DOHH2 (cell line): ENCODE measurements at regions not wholly inside any gene's neighbourhood (a gene's known extent, or its start where the extent isn't known, plus 50 kb on each side); places are given as distances from the start of the nearest gene placed in this dataset.

Experiments used
- H3F3A ChIP-seq: fragments of 200-600 bp; sonication (generic), shearing (Covaris generic); 2 replicates; pipeline ENCODE4 v1.6.0; 2016; ENCODE audit warnings: antibody characterized with exemption, mild to moderate bottlenecking; ENCODE audit not compliant: control insufficient read depth, insufficient read depth
- H3K27ac ChIP-seq: fragments of 200-600 bp; sonication (generic); 2 replicates; pipeline ENCODE4 v1.5.1; 2014; ENCODE audit warnings: low read depth, mild to moderate bottlenecking, low read length, moderate library complexity
- H3K27me3 ChIP-seq: fragments of 200-600 bp; sonication (generic); 2 replicates; pipeline ENCODE4 v1.6.1; 2014; ENCODE audit warnings: mild to moderate bottlenecking, low read length, mixed read lengths; ENCODE audit not compliant: control insufficient read depth
- H3K36me3 ChIP-seq: fragments of 200-600 bp; sonication (generic); 2 replicates; pipeline ENCODE4 v1.6.1; 2014; ENCODE audit warnings: mild to moderate bottlenecking, low read length, moderate library complexity, mixed read lengths; ENCODE audit not compliant: control insufficient read depth
- H3K4me1 ChIP-seq: fragments of 200-600 bp; sonication (generic); 2 replicates; pipeline ENCODE4 v1.6.1; 2014; ENCODE audit warnings: mild to moderate bottlenecking, low read length, mixed read lengths; ENCODE audit not compliant: control insufficient read depth
- H3K4me2 ChIP-seq: fragments of 200-600 bp; sonication (generic); 2 replicates; pipeline ENCODE4 v1.6.0; 2014; ENCODE audit warnings: mild to moderate bottlenecking, low read length, moderate library complexity
- H3K4me3 ChIP-seq: fragments of 200-600 bp; sonication (generic); 2 replicates; pipeline ENCODE4 v1.5.1; 2014; ENCODE audit warnings: mild to moderate bottlenecking, low read length, mixed read lengths
- H3K79me2 ChIP-seq: fragments of 200-600 bp; sonication (generic); 2 replicates; pipeline ENCODE4 v1.6.1; 2014; ENCODE audit warnings: mild to moderate bottlenecking, low read length, mixed read lengths; ENCODE audit not compliant: control insufficient read depth
- H3K9me2 ChIP-seq: fragments of 200-600 bp; sonication (generic); replicated peaks from 2 replicates; pipeline ENCODE4 v1.6.1; 2014; ENCODE audit warnings: mild to moderate bottlenecking, low read length, mixed read lengths; ENCODE audit not compliant: control insufficient read depth
- H3K9me3 ChIP-seq: fragments of 200-600 bp; sonication (generic); 2 replicates; pipeline ENCODE4 v1.6.1; 2014; ENCODE audit warnings: antibody characterized with exemption, low read length, mixed read lengths; ENCODE audit not compliant: control insufficient read depth, insufficient read depth
- H4K20me1 ChIP-seq: fragments of 200-600 bp; sonication (generic); 2 replicates; pipeline ENCODE4 v1.6.0; 2014; ENCODE audit warnings: low read depth, mild to moderate bottlenecking, antibody characterized with exemption, low read length, moderate library complexity; ENCODE audit not compliant: control insufficient read depth, insufficient read depth
- EZH2phosphoT487 ChIP-seq: fragments of 200-600 bp; sonication (generic); IDR thresholded peaks from 2 replicates; pipeline ENCODE4 v1.6.1; 2017; ENCODE audit warnings: borderline replicate concordance, mild to moderate bottlenecking, antibody characterized with exemption, low read length, moderate library complexity, mixed read lengths
- TF ChIP-seq, protein P1 (sequence below): fragments of 200-600 bp; sonication (generic); IDR thresholded peaks from one replicate; pipeline ENCODE4 v1.5.1; 2014; ENCODE audit warnings: antibody characterized with exemption, mild to moderate bottlenecking, low read depth, low read length; ENCODE audit not compliant: poor library complexity, severe bottlenecking

DNA sequence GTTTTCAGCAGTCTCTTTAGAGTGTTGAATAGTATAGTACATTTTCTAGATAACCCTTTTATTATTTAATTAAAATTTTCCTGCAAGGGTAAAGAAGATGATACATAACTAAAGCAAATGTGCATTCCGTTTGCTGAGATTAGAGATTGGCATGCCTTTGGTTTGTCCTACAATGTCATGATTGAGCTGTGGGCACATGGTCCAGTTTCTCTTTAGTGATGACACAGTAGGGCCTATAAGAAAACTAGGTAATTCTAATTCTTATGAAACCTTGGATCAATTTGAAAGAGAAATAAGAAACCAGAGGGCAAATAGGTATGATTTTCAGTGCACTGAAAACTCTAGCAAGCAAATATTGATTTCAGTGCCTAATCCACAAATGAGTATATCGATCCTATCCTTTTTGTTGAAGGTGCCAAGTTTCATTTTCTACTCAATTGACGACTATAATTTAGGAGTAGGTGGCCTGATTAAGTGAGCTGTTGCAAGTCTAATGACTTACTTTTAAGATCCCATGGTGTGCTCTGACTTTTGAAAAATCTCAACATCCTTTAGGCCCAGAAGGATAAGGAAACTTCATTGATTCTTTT, 128.0 kb upstream of the KCNK1 start:
- Histone ChIP-seq H4K20me1 (no peaks in the 10 kb centered on the region), H3K9me3 (no peaks in the 10 kb centered on the region), H3K4me1 (no peaks in the 10 kb centered on the region), H3K27ac (no peak overlapping the region), H3K27me3 (no peaks in the 10 kb centered on the region), H3K36me3 (no peaks in the 10 kb centered on the region), H3K79me2 (no peaks in the 10 kb centered on the region), H3F3A (no peaks in the 10 kb centered on the region), H3K4me2 (no peak overlapping the region), H3K4me3 (no peak overlapping the region), H3K9me2 (no peaks in the 10 kb centered on the region)
- no peak for TF ChIP-seq EZH2phosphoT487
- TF ChIP-seq, protein P1, sequence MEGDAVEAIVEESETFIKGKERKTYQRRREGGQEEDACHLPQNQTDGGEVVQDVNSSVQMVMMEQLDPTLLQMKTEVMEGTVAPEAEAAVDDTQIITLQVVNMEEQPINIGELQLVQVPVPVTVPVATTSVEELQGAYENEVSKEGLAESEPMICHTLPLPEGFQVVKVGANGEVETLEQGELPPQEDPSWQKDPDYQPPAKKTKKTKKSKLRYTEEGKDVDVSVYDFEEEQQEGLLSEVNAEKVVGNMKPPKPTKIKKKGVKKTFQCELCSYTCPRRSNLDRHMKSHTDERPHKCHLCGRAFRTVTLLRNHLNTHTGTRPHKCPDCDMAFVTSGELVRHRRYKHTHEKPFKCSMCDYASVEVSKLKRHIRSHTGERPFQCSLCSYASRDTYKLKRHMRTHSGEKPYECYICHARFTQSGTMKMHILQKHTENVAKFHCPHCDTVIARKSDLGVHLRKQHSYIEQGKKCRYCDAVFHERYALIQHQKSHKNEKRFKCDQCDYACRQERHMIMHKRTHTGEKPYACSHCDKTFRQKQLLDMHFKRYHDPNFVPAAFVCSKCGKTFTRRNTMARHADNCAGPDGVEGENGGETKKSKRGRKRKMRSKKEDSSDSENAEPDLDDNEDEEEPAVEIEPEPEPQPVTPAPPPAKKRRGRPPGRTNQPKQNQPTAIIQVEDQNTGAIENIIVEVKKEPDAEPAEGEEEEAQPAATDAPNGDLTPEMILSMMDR, result no peak

DNA sequence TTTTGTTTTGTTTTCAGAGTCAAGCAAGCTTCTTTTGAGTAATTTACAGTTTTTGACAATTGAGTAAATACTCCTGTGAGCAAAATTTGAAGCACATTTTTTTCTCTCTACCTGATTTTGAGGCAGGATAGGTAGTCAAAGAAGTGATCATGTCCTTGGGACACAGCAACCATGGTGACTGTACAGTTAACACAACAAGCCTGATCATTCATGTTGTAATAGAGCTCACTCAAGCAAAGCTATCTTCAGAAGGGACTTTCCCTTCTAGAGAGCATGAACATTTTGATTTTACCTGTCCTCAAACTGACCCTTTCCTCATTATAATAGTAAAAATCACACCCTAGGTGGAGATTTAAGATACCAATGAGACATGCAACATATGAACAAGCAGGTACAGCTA, 126.5 kb upstream of the KCNK1 start:
- Histone ChIP-seq H4K20me1 (no peaks in the 10 kb centered on the region), H3K9me2 (no peaks in the 10 kb centered on the region), H3F3A (no peaks in the 10 kb centered on the region), H3K4me2 (no peak overlapping the region), H3K9me3 (no peaks in the 10 kb centered on the region), H3K27ac (no peak overlapping the region), H3K79me2 (no peaks in the 10 kb centered on the region), H3K4me3 (no peak overlapping the region), H3K36me3 (no peaks in the 10 kb centered on the region), H3K4me1 (no peaks in the 10 kb centered on the region), H3K27me3 (no peaks in the 10 kb centered on the region)
- TF ChIP-seq, protein P1, result no peak
- no peak for TF ChIP-seq EZH2phosphoT487

DNA sequence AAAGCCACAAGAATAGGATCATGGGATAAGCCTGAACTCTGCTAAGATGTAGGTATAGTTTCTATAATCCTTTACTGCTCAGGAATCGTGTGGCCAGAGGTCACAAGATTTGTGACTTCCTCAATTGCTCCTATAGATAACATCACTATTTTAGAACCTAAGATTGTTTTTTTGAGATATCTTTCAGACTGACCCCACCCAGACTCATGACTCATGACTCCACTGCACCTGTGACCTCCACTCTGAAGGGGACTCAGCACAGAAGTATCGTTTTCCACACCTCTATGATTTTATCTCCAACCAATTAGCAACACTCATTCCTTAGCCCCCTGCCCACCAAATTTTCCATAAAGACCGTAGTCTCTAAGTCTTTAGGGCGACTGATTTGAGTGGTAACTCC, 124.5 kb upstream of the KCNK1 start:
- no peak overlapping the region for H3K4me2 ChIP-seq

More for the DNA sequence above, 124.5 kb upstream of the KCNK1 start:
- H3F3A ChIP-seq, result no peaks in the 10 kb centered on the region
- no peaks in the 10 kb centered on the region for H3K27me3 ChIP-seq
- no peak for TF ChIP-seq EZH2phosphoT487
- TF ChIP-seq, protein P1, result no peak
- H3K9me2 ChIP-seq, result no peaks in the 10 kb centered on the region
- no peaks in the 10 kb centered on the region for H3K79me2 ChIP-seq
- no peak overlapping the region for H3K4me3 ChIP-seq
- H3K36me3 ChIP-seq, result no peaks in the 10 kb centered on the region
- no peaks in the 10 kb centered on the region for H4K20me1 ChIP-seq
- no peaks in the 10 kb centered on the region for H3K4me1 ChIP-seq
- no peak overlapping the region for H3K27ac ChIP-seq
- H3K9me3 ChIP-seq, result no peaks in the 10 kb centered on the region
